ENCODE measurements at regions not wholly inside any gene's neighbourhood (a gene's known extent, or its start where the extent isn't known, plus 50 kb on each side); places are given as distances from the start of the nearest gene placed in this dataset.

GRCh38 chr13:81721400-81721799, 1380.5 kb upstream of the SPRY2 start:
- DNase-seq, result no peak

GRCh38 chr13:81714513-81714912, 1373.6 kb upstream of the SPRY2 start:
- no peak for DNase-seq

GRCh38 chr13:81713201-81713600, 1372.3 kb upstream of the SPRY2 start:
- DNase-seq, result no peak

GRCh38 chr13:81697826-81698225, 1356.9 kb upstream of the SPRY2 start:
- DNase-seq, result no peak

GRCh38 chr13:81686877-81687276, 1346.0 kb upstream of the SPRY2 start:
- DNase-seq, result no peak

- no peak for DNase-seq
Measured at GRCh38 chr13:81683521-81683920, 1342.6 kb upstream of the SPRY2 start.

GRCh38 chr13:81682081-81682630, 1341.2 kb upstream of the SPRY2 start:
- no peak for DNase-seq

- no peak for DNase-seq
Measured at GRCh38 chr13:81677857-81678256, 1336.9 kb upstream of the SPRY2 start.

- no peak for DNase-seq
Measured at GRCh38 chr13:81676008-81676407, 1335.1 kb upstream of the SPRY2 start.

- no peak for DNase-seq
Measured at GRCh38 chr13:81671064-81671463, 1330.1 kb upstream of the SPRY2 start.

- DNase-seq, result no peak
Measured at GRCh38 chr13:81670048-81670447, 1329.1 kb upstream of the SPRY2 start.

- no peak for DNase-seq
Measured at GRCh38 chr13:81664872-81665271, 1323.9 kb upstream of the SPRY2 start.

- no peak for DNase-seq
Measured at GRCh38 chr13:81659984-81660383, 1319.1 kb upstream of the SPRY2 start.

GRCh38 chr13:81658598-81659370, 1317.9 kb upstream of the SPRY2 start:
- DNase-seq, result no peak

- DNase-seq, result no peak
Measured at GRCh38 chr13:81639984-81640582, 1299.2 kb upstream of the SPRY2 start.

GRCh38 chr13:81637457-81637856, 1296.5 kb upstream of the SPRY2 start:
- DNase-seq, result no peak

GRCh38 chr13:81636120-81636519, 1295.2 kb upstream of the SPRY2 start:
- DNase-seq, result no peak

GRCh38 chr13:81615031-81615430, 1274.1 kb upstream of the SPRY2 start:
- DNase-seq, result no peak

GRCh38 chr13:81610644-81611043, 1269.7 kb upstream of the SPRY2 start:
- DNase-seq, result no peak

- no peak for DNase-seq
Measured at GRCh38 chr13:81609335-81609734, 1268.4 kb upstream of the SPRY2 start.

- DNase-seq, result no peak
Measured at GRCh38 chr13:81606074-81606473, 1265.1 kb upstream of the SPRY2 start.

GRCh38 chr13:81602241-81602640, 1261.3 kb upstream of the SPRY2 start:
- no peak for DNase-seq

- no peak for DNase-seq
Measured at GRCh38 chr13:81597101-81597500, 1256.2 kb upstream of the SPRY2 start.

GRCh38 chr13:81596224-81596753, 1255.4 kb upstream of the SPRY2 start:
- no peak for DNase-seq
